Activated B cell treated with CpG ODN at 0.5 μM for 24 hours (primary cell): ENCODE measurements at regions not wholly inside any gene's neighbourhood (a gene's known extent, or its start where the extent isn't known, plus 50 kb on each side); places are given as distances from the start of the nearest gene placed in this dataset.

ENCODE experiments used
- ATAC-seq: fragments of 200-7000 bp; cut with Tn5 transposase; one replicate; pipeline ENCODE4 v1.10.0; 2021; ENCODE audit warnings: low read depth, mild to moderate bottlenecking, moderate library complexity
- CTCF ChIA-PET: fragments of 350-600 bp; sonication (Branson Sonifier 250); formaldehyde crosslinking; loops from one replicate; lab custom pipeline; 2021; ENCODE audit warnings: antibody characterized with exemption; lab: Charles Lee
- POLR2A ChIA-PET: fragments of 350-600 bp; sonication (Branson Sonifier 250); formaldehyde crosslinking; loops from one replicate; lab custom pipeline; 2021; ENCODE audit warnings: antibody characterized with exemption; lab: Charles Lee
- DNase-seq: peaks from one replicate; pipeline ENCODE4 v3.0.0; 2022
- H3K27ac Mint-ChIP-seq: one replicate; pipeline ENCODE4 v1.8.0; 2020; ENCODE audit warnings: mixed read lengths
- H3K27me3 Mint-ChIP-seq: one replicate; pipeline ENCODE4 v1.8.0; 2021; ENCODE audit warnings: mixed read lengths
- H3K36me3 Mint-ChIP-seq: one replicate; pipeline ENCODE4 v1.8.0; 2021; ENCODE audit warnings: low read depth, mixed read lengths
- H3K4me1 Mint-ChIP-seq: one replicate; pipeline ENCODE4 v1.8.0; 2021; ENCODE audit warnings: mixed read lengths
- H3K4me3 Mint-ChIP-seq: one replicate; pipeline ENCODE4 v1.8.0; 2020; ENCODE audit warnings: mild to moderate bottlenecking, mixed read lengths
- H3K9me3 Mint-ChIP-seq: one replicate; pipeline ENCODE4 v1.8.0; 2020; ENCODE audit warnings: mixed read lengths
- CTCF ChIP-seq: fragments of 200-600 bp; IDR thresholded peaks from one replicate; pipeline ENCODE4 v1.8.0; 2022; ENCODE audit warnings: antibody characterized with exemption, mild to moderate bottlenecking
- intact Hi-C: fragments of 100-400 bp; cut with micrococcal nuclease; formaldehyde crosslinking; loops from one replicate; pipeline ENCODE4 v1.15.1; 2024

- H3K36me3 Mint-ChIP-seq, result no peaks in the 10 kb centered on the region
- CTCF ChIA-PET, result no interaction called here
- POLR2A ChIA-PET, result no interaction called here
- no peak for TF ChIP-seq CTCF
- H3K9me3 Mint-ChIP-seq, result peaks cover 2% of the 10 kb centered on the region
- H3K27me3 Mint-ChIP-seq, result peaks cover 2% of the 10 kb centered on the region
- intact Hi-C loops, result no loop called here
- H3K4me3 Mint-ChIP-seq, result no peak overlapping the region
- no peaks in the 10 kb centered on the region for H3K4me1 Mint-ChIP-seq
- H3K27ac Mint-ChIP-seq, result no peak overlapping the region
- no peak for ATAC-seq
- DNase-seq, result no peak
Observed at GRCh38 chr9:117535434-117535833, 120.6 kb upstream of the ASTN2 start.

GRCh38 chr9:117528225-117528624 lies 113.4 kb upstream of the ASTN2 start:
- Mint-ChIP-seq H3K27ac (no peak overlapping the region), H3K9me3 (peaks cover 3% of the 10 kb centered on the region), H3K27me3 (peaks cover 2% of the 10 kb centered on the region), H3K36me3 (no peaks in the 10 kb centered on the region), H3K4me3 (no peak overlapping the region), H3K4me1 (no peaks in the 10 kb centered on the region)
- intact Hi-C loops, result no loop called here
- CTCF ChIA-PET, result no interaction called here
- POLR2A ChIA-PET, result no interaction called here
- TF ChIP-seq CTCF, result no peak
- DNase-seq, result no peak
- ATAC-seq, result no peak

- Mint-ChIP-seq H3K27ac (no peak overlapping the region), H3K4me1 (no peaks in the 10 kb centered on the region), H3K27me3 (no peaks in the 10 kb centered on the region), H3K36me3 (no peaks in the 10 kb centered on the region), H3K9me3 (peaks cover 3% of the 10 kb centered on the region), H3K4me3 (no peak overlapping the region)
- ATAC-seq, result no peak
- TF ChIP-seq CTCF, result no peak
- POLR2A ChIA-PET, result no interaction called here
- CTCF ChIA-PET, result no interaction called here
- intact Hi-C loops, result no loop called here
- no peak for DNase-seq
Observed at GRCh38 chr9:117526674-117527073, 111.8 kb upstream of the ASTN2 start.

- ATAC-seq, result no peak
- H3K27me3 Mint-ChIP-seq, result no peaks in the 10 kb centered on the region
- H3K9me3 Mint-ChIP-seq, result peaks cover 3% of the 10 kb centered on the region
- H3K4me1 Mint-ChIP-seq, result no peaks in the 10 kb centered on the region
- no peak overlapping the region for H3K27ac Mint-ChIP-seq
- CTCF ChIA-PET, result no interaction called here
- no peak for TF ChIP-seq CTCF
- no peaks in the 10 kb centered on the region for H3K36me3 Mint-ChIP-seq
- POLR2A ChIA-PET, result no interaction called here
- no peak for DNase-seq
- intact Hi-C loops, result no loop called here
- H3K4me3 Mint-ChIP-seq, result no peak overlapping the region
Observed at GRCh38 chr9:117523531-117524153, 108.8 kb upstream of the ASTN2 start.

- CTCF ChIA-PET, result no interaction called here
- no peak overlapping the region for H3K4me3 Mint-ChIP-seq
Observed at GRCh38 chr9:117521293-117521692, 106.4 kb upstream of the ASTN2 start.

More at GRCh38 chr9:117521293-117521692, 106.4 kb upstream of the ASTN2 start:
- no peaks in the 10 kb centered on the region for H3K36me3 Mint-ChIP-seq
- peaks cover 3% of the 10 kb centered on the region for H3K9me3 Mint-ChIP-seq
- H3K4me1 Mint-ChIP-seq, result no peaks in the 10 kb centered on the region
- no peak overlapping the region for H3K27ac Mint-ChIP-seq
- no peak for ATAC-seq
- no peaks in the 10 kb centered on the region for H3K27me3 Mint-ChIP-seq
- TF ChIP-seq CTCF, result no peak
- no peak for DNase-seq
- intact Hi-C loops, result no loop called here
- POLR2A ChIA-PET, result no interaction called here
